ENCODE measurements at regions not wholly inside any gene's neighbourhood (a gene's known extent, or its start where the extent isn't known, plus 50 kb on each side); places are given as distances from the start of the nearest gene placed in this dataset.
"Not testable (repeated sequence)": the region's sequence is repeated elsewhere in the genome, so short reads cannot be mapped to it uniquely, and the experiment has no call there.

- no peak overlapping the region for H3K4me3 ChIP-seq (ENCODE audit: low read depth, low read length)
- DNase-seq (ENCODE audit: low read depth) = no peak
These were observed 62.4 kb downstream of the CRYBB2 start for GRCh38 chr22:25281675-25282345.

DNA sequence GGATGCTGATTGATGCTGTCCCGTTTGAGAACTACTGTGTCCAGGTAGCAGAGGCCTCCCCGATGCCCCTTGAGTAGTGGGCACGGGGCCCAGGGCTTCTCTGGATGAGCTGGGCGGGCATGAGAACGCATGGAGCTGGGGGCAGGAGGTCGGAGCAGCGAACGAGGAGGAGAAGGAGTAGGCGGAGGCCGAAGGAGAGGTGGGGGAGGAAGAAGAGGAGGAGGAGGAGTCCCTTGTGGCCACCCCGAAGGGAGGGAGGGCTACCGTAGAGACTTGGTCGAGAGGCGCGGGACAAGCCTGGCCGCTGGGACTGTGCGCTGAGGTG lies 62.9 kb downstream of the CRYBB2 start:
- H3K4me3 ChIP-seq (ENCODE audit: low read depth, low read length) = no peak overlapping the region
- no peak for DNase-seq (ENCODE audit: low read depth)

GRCh38 chr22:25282671-25283561 lies 63.5 kb downstream of the CRYBB2 start:
- DNase-seq (ENCODE audit: low read depth) = no peak
- H3K4me3 ChIP-seq (ENCODE audit: low read depth, low read length) = no peak overlapping the region

DNA sequence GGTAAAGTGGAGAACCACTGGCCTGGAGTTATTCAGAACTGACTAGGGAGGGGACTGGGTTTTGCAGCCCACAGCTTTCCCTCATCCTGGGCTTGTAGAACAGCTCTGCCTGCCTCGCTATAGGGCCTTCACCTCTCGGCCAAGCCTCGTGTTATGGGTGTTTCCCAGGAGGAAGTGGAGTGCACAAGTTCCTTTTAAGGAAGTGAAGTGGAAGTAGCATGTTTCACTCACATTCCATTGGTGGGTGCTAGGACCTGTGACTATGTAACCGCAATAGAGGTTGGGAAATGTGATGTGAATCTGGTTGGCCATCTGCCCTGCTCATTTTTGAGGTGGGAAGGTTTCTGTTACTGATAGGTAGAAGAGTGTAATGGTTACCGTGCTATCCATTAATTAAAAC lies 69.0 kb downstream of the CRYBB2 start:
- not testable (repeated sequence) for DNase-seq (ENCODE audit: low read depth); H3K4me3 ChIP-seq (ENCODE audit: low read depth, low read length)

DNA sequence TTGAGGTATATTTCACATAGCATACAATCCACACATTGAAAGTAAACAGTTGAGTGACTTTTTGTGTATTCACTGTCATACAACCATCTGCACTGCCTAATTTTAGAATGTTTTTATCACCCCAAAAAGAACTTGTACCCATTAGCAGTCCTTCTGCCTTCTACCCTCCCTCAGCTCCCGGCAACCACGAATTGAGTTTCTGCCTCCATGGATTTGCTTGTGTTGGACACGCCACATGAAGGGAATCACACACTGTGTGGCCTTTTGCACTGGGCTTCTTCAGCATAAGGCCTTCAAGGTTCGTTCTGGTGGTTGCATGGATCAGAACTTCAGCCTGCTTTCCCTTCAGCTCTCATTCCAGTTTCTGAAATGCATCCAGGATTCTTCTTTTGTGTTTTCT lies 82.5 kb downstream of the CRYBB2 start:
- not testable (repeated sequence) for DNase-seq (ENCODE audit: low read depth); H3K4me3 ChIP-seq (ENCODE audit: low read depth, low read length)

- DNase-seq (ENCODE audit: low read depth); H3K4me3 ChIP-seq (ENCODE audit: low read depth, low read length): not testable (repeated sequence)
These were observed 90.1 kb downstream of the CRYBB2 start for GRCh38 chr22:25309586-25309985.

- not testable (repeated sequence) for DNase-seq (ENCODE audit: low read depth); H3K4me3 ChIP-seq (ENCODE audit: low read depth, low read length)
These were observed 92.5 kb downstream of the CRYBB2 start for GRCh38 chr22:25311924-25312323.

DNA sequence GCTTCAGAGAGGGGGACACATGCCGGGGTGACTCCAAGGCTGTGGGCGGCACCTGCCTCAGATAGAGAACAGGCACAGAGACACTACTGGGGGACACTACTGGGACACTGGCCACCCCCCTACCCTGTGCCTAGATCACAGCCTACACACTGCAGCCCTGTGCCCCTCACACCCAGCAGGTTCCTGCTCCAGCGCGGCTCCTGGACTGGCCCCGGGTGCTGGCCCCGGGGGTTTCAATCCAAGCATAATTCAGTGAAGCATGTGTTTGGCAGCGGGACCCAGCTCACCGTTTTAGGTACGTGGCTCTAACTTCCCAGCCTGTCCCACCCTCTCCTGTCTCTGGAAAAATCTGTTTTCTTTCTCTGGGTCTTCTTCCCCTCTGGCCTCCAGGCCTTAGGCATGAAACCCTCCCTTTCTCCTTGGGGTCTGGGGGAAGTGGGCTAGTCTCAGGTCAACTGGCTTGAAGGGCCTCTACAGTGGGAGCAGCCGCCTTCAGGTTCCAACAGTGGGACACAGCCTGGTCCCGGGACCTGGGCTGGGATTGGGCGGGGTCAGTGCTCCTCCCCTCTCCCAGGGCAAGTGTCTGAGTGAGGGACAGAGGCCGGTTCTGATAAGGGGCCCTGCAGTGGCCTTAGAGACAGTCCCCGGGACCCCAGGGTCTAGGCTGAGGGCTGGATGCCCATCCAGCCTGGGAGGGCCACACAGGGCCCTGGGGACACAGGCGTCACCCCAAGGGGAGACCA lies 98.8 kb downstream of the CRYBB2 start:
- DNase-seq (ENCODE audit: low read depth) = no peak
- H3K4me3 ChIP-seq (ENCODE audit: low read depth, low read length) = no peak overlapping the region

- no peak overlapping the region for H3K4me3 ChIP-seq (ENCODE audit: low read depth, low read length)
- no peak for DNase-seq (ENCODE audit: low read depth)
These were observed 107.7 kb downstream of the CRYBB2 start for GRCh38 chr22:25327018-25327755.

DNA sequence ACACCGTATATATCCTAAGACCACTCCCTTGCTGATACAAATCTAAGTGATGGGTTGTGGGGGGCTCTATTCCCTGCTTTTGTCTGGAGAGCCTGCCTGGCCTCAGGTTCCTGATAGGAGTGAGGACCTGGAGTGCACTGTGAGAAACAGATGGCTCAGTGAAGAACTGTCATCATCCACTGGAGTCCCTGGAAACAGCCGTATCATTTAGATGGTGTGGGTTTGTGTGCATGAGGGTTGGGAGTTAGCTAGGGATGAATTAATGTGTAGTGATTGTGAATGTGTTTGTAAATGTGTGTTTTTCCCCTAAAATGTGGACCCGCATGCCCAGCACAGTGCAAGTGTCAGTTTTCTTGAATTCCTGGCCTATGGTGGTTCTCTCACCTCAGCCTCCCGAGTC lies 111.6 kb downstream of the CRYBB2 start:
- DNase-seq (ENCODE audit: low read depth) = no peak

GRCh38 chr22:25331911-25332310 lies 112.5 kb downstream of the CRYBB2 start:
- not testable (repeated sequence) for DNase-seq (ENCODE audit: low read depth); H3K4me3 ChIP-seq (ENCODE audit: low read depth, low read length)

More for the DNA sequence above, 111.6 kb downstream of the CRYBB2 start:
- H3K4me3 ChIP-seq (ENCODE audit: low read depth, low read length) = no peak overlapping the region

DNA sequence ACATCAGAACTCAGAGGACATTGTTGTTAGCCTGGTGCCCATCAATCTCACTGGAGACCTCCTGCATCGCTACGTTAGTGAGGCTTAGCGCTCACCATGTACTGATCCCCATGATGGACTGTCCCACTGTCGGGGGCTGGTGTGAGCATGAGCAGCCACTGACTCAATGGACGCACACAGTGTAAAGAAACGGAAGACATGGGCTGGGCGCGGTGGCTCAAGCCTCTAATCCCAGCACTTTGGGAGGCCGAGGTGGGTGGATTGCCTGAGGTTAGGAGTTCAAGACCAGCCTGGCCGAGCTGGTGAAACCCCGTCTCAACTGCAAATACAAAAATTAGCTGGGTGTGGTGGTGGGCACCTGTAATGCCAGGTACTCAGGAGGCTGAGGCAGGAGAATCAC lies 112.9 kb downstream of the CRYBB2 start:
- H3K4me3 ChIP-seq (ENCODE audit: low read depth, low read length) = no peak overlapping the region
- no peak for DNase-seq (ENCODE audit: low read depth)

GRCh38 chr22:25334162-25334490 lies 114.7 kb downstream of the CRYBB2 start:
- no peak overlapping the region for H3K4me3 ChIP-seq (ENCODE audit: low read depth, low read length)
- DNase-seq (ENCODE audit: low read depth) = no peak

DNA sequence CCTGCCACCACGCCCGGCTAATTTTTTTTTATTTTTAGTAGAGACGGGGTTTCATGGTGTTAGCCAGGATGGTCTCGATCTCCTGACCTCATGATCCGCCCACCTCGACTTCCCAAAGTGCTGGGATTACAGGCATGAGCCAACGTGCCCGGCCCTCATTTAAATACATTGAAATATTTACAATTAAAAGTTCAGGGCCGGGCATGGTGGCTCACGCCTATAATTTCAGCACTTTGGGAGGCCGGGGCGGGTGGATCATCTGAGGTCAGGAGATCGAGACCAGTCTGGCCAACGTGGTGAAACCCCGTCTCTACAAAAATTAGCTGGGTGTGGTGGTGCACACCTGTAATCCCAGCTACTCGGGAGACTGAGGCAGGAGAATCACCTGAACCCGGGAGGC lies 115.2 kb downstream of the CRYBB2 start:
- DNase-seq (ENCODE audit: low read depth); H3K4me3 ChIP-seq (ENCODE audit: low read depth, low read length): not testable (repeated sequence)

DNA sequence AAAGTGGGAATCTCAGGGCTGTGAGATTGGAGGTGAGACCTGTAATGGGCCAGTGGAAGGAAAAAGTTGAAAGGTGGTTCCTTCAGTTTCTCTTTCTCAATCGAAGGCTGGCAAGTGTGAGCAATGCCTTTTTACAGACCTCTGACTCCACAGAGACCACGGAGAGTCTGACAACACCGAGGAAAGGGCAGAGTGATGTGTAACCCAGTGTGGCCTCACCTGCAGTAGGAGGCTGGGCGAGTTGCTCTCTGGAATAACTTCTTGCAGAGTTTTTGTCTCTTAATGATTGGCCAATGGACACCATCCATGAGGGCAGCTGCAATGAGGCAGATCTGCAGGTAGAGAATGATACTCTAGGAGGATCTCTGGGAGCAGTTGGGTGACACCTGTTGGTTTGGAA lies 115.8 kb downstream of the CRYBB2 start:
- DNase-seq (ENCODE audit: low read depth); H3K4me3 ChIP-seq (ENCODE audit: low read depth, low read length): not testable (repeated sequence)

DNA sequence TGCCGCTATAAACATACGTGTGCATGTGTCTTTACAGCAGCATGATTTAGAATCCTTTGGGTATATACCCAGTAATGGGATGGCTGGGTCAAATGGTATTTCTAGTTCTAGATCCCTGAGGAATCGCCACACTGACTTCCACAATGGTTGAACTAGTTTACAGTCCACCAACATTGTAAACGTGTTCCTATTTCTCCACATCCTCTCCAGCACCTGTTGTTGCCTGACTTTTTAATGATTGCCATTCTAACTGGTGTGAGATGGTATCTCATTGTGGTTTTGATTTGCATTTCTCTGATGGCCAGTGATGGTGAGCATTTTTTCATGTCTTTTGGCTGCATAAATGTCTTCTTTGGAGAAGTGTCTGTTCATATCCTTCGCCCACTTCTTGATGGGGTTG lies 121.1 kb downstream of the CRYBB2 start:
- not testable (repeated sequence) for H3K4me3 ChIP-seq (ENCODE audit: low read depth, low read length); DNase-seq (ENCODE audit: low read depth)

DNA sequence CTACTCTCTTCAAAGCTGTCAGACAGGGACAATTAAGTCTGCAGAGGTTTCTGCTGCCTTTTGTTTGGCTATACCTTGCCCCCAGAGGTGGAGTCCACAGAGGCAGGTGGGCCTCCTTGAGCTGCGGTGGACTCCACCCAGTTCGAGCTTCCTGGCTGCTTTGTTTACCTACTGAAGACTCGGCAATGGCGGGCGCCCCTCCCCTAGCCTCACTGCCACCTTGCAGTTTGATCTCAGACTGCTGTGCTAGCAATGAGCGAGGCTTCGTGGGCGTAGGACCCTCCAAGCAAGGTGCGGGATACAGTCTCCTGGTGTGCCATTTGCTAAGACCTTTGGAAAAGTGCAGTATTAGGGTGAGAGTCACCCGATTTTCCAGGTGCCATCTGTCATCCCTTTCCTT lies 124.9 kb downstream of the CRYBB2 start:
- DNase-seq (ENCODE audit: low read depth); H3K4me3 ChIP-seq (ENCODE audit: low read depth, low read length): not testable (repeated sequence)

DNA sequence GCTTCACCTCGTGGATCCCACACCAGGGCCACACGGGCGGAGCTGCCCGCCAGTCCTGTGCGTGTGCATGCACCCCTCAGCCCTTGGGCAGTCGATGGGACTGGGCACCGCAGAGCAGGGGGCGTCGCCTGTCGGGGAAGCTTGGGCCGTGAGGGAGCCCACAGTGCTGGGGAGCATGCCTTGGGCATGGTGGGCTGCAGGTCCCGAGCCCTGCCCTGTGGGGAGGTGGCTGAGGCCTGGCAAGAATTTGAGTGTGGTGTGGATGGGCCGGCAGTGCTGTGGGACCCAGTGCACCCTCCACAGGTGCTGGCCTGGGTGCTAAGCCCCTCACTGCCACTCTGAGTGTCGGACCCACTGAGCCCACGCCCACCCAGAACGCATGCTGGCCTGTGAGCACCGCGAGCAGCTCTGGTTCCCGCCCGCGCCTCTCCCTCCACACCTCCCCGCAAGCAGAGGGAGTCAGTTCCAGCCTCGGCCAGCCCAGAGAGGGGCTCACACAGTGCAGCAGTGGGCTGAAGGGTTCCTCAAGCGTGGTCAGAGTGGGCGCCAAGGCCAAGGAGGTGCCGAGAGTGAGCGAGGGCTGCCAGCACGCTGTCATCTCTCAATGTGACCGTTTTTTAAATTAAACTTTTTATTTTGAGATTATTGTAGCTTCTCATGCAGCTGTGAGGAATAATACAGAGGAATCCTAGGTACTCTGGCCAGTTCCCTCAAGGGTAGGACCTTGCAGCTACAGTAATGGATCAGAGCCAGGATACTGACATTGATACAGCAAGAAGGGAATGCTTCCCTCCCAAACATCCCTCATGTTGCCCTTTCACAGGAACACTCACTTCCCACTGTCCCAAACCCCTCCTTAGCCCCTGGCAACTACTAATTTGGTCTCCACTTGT lies 127.7 kb downstream of the CRYBB2 start:
- DNase-seq (ENCODE audit: low read depth) = no peak
- no peak overlapping the region for H3K4me3 ChIP-seq (ENCODE audit: low read depth, low read length)

GRCh38 chr22:25347752-25348102 lies 128.3 kb downstream of the CRYBB2 start:
- no peak overlapping the region for H3K4me3 ChIP-seq (ENCODE audit: low read depth, low read length)
- peak; percentile 16 for DNase-seq (ENCODE audit: low read depth)
